ENCODE measurements at regions not wholly inside any gene's neighbourhood (a gene's known extent, or its start where the extent isn't known, plus 50 kb on each side); places are given as distances from the start of the nearest gene placed in this dataset.

DNA sequence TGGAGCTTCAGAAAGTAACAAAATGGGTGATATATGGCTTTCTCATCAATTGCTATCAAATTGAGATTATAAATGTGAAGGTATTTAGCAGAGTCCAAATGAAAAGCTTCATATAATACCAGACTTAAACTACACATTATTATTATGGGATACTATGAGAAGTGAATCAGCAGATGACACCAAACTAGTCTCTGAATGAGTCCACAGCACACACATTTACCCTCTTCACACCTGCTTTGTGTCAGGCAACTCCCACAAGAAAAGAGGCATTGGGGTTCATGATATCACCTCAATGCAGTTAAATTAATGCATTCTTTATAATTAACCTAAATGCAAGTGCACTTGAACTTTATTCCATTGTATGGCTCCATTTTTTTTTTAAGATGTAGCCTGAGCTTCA is 330.5 kb downstream of the BCL11B start:
- Histone ChIP-seq H4K5ac (ENCODE audit: low read depth, low read length) (no peak overlapping the region), H2AK9ac (replicated peaks; ENCODE audit: low read depth, low read length, poor library complexity) (no peak overlapping the region), H4K91ac (ENCODE audit: insufficient read depth, low read depth, low read length) (no peak overlapping the region), H4K20me1 (ENCODE audit: insufficient read depth, low read length) (no peaks in the 10 kb centered on the region), H3K9me3 (ENCODE audit: control insufficient read depth, insufficient read depth, low read length) (peaks cover 41% of the 10 kb centered on the region), H3K27ac (ENCODE audit: insufficient read depth, low read length) (no peak overlapping the region), H3K4me2 (ENCODE audit: low read depth, low read length) (no peak overlapping the region), H2BK20ac (ENCODE audit: low read depth, low read length) (no peak overlapping the region), H3K4ac (ENCODE audit: low read depth, low read length) (no peak overlapping the region), H3K9me1 (ENCODE audit: insufficient read depth, low read length) (no peaks in the 10 kb centered on the region), H2BK120ac (ENCODE audit: low read depth, low read length) (no peak overlapping the region), H3K9ac (ENCODE audit: low read depth, low read length) (no peak overlapping the region), H3K23ac (ENCODE audit: low read depth, low read length) (no peak overlapping the region), H3K4me3 (ENCODE audit: insufficient read depth, low read depth, low read length) (no peak overlapping the region), H2BK15ac (ENCODE audit: low read depth, low read length) (no peak overlapping the region), H3K27me3 (ENCODE audit: control insufficient read depth, insufficient read depth, low read length) (no peaks in the 10 kb centered on the region), H3K79me1 (ENCODE audit: low read depth in 1 of 2, low read length in 2 of 2) (no peaks in the 10 kb centered on the region), H2AK5ac (ENCODE audit: low read depth, low read length) (no peak overlapping the region), H2BK5ac (ENCODE audit: low read depth, low read length, poor library complexity, severe bottlenecking) (no peak overlapping the region), H2AFZ (replicated peaks; ENCODE audit: low read length, poor library complexity) (no peak overlapping the region), H3K4me1 (ENCODE audit: control insufficient read depth, insufficient read depth, low read length) (no peaks in the 10 kb centered on the region), H3K14ac (replicated peaks; ENCODE audit: low read depth, low read length) (no peak overlapping the region), H4K8ac (ENCODE audit: low read depth in 2 of 2, low read length in 2 of 2) (no peak overlapping the region), H3K56ac (ENCODE audit: extremely low read depth, insufficient read depth, low read length) (no peak overlapping the region), H3K18ac (ENCODE audit: low read depth, low read length) (no peak overlapping the region), H3K36me3 (ENCODE audit: control insufficient read depth, insufficient read depth, low read length) (no peaks in the 10 kb centered on the region)
- intact Hi-C loops (cut with micrococcal nuclease) (no loop called here), in situ Hi-C loops (cut with MboI; ENCODE audit: low sequenced_read_pairs) (no loop called here), dilution Hi-C loops (cut with HindIII; ENCODE audit: low sequenced_read_pairs, unreplicated experiment) (no loop called here)
- ATAC-seq (ENCODE audit: low read depth) (no peak), DNase-seq (no peak)
- POLR2A ChIA-PET (ENCODE audit: unreplicated experiment), result no interaction called here
- CTCF ChIA-PET, result no interaction called here
- TF ChIP-seq CTCF (conservative IDR thresholded peaks at IDR 0.05; ENCODE audit: low read depth, low read length) (no peak), MAZ (IDR thresholded peaks at IDR 0.05; ENCODE audit: borderline replicate concordance, low read depth, low read length) (no peak), USF2 (IDR thresholded peaks at IDR 0.05; ENCODE audit: low read depth, low read length) (no peak), CHD1 (IDR thresholded peaks at IDR 0.05; ENCODE audit: low read depth, low read length) (no peak), FOS (IDR thresholded peaks at IDR 0.05; ENCODE audit: low read depth, low read length) (no peak), MXI1 (IDR thresholded peaks at IDR 0.05; ENCODE audit: borderline replicate concordance, low read depth, low read length) (no peak), RFX5 (IDR thresholded peaks at IDR 0.05; ENCODE audit: low read depth, low read length) (no peak), CEBPB (IDR thresholded peaks at IDR 0.05; ENCODE audit: low read depth, low read length) (no peak), MAFK (IDR thresholded peaks at IDR 0.05; ENCODE audit: low read depth, low read length) (no peak), SMC3 (IDR thresholded peaks at IDR 0.05; ENCODE audit: low read depth, low read length) (no peak), BHLHE40 (IDR thresholded peaks at IDR 0.05; ENCODE audit: low read depth, low read length) (no peak), POLR2A (IDR thresholded peaks at IDR 0.05; ENCODE audit: low read depth, low read length) (no peak), RCOR1 (IDR thresholded peaks at IDR 0.05; ENCODE audit: insufficient replicate concordance, low read length) (no peak), RAD21 (IDR thresholded peaks at IDR 0.05; ENCODE audit: low read length) (no peak), ELK1 (IDR thresholded peaks at IDR 0.05; ENCODE audit: borderline replicate concordance, low read depth, low read length) (no peak), NFE2L2 (IDR thresholded peaks at IDR 0.05; ENCODE audit: low read depth, low read length) (no peak)
- no TSS peak for BruUV-seq (replicated peaks)

All from IMR-90 (cell line).